H1 (cell line): ENCODE measurements at regions not wholly inside any gene's neighbourhood (a gene's known extent, or its start where the extent isn't known, plus 50 kb on each side); places are given as distances from the start of the nearest gene placed in this dataset.

Experiments
- CTCF ChIA-PET: fragments of 300-600 bp; sonication (Branson Sonifier 250); formaldehyde crosslinking; loops from one replicate; lab custom pipeline; 2021; ENCODE audit not compliant: partially characterized antibody; lab: Charles Lee
- POLR2A ChIA-PET: fragments of 300-600 bp; sonication (Branson Sonifier 250); formaldehyde crosslinking; loops from one replicate; lab custom pipeline; 2021; ENCODE audit warnings: inconsistent platforms; ENCODE audit not compliant: partially characterized antibody; lab: Charles Lee
- DNase-seq, 2 experiments: peaks; one replicate each; pipeline versions ENCODE4 v3.0.0 to v3.0.0-alpha.2; 2010 to 2022; ENCODE audit warnings: low spot score in 2 of 2, low read depth in 1 of 2, mixed read lengths in 1 of 2
- FAIRE-seq: peaks from 2 replicates; lab custom pipeline; 2011; peaks lifted over from hg19 to GRCh38; lab: Jason Lieb, UNC
- H2AFZ ChIP-seq: 2 replicates; pipeline ENCODE4 v1.8.1; 2012; ENCODE audit warnings: low read length, inconsistent platforms
- H2AK5ac ChIP-seq: 2 replicates; pipeline ENCODE4 v1.6.1; 2013; ENCODE audit warnings: low read depth, low read length
- H2BK120ac ChIP-seq: replicated peaks from 2 replicates; pipeline ENCODE3; 2013; ENCODE audit warnings: low read depth, low read length, inconsistent platforms
- H2BK12ac ChIP-seq: 2 replicates; pipeline ENCODE4 v1.6.1; 2013; ENCODE audit warnings: low read depth, low read length
- H2BK15ac ChIP-seq: 2 replicates; pipeline ENCODE4 v1.6.1; 2013; ENCODE audit warnings: low read length
- H2BK20ac ChIP-seq: 2 replicates; pipeline ENCODE4 v1.6.1; 2013; ENCODE audit warnings: low read length
- H2BK5ac ChIP-seq: 2 replicates; pipeline ENCODE4 v1.6.1; 2013; ENCODE audit warnings: low read depth, low read length
- H3K14ac ChIP-seq: 2 replicates; pipeline ENCODE4 v1.6.1; 2013; ENCODE audit warnings: inconsistent platforms; ENCODE audit not compliant: insufficient read length
- H3K18ac ChIP-seq: 2 replicates; pipeline ENCODE4 v1.6.1; 2013; ENCODE audit warnings: low read length; ENCODE audit errors: extremely low read depth
- H3K23ac ChIP-seq: 2 replicates; pipeline ENCODE4 v1.6.1; 2013; ENCODE audit warnings: inconsistent platforms; ENCODE audit not compliant: insufficient read length
- H3K23me2 ChIP-seq: 2 replicates; pipeline ENCODE4 v1.6.1; 2013; ENCODE audit warnings: low read depth, low read length
- H3K27ac ChIP-seq: 2 replicates; pipeline ENCODE4 v1.6.1; 2011; ENCODE audit warnings: low read depth, low read length, inconsistent platforms
- H3K27me3 ChIP-seq, 4 experiments: replicated peaks in 1 of 4; 1 replicate in 1 of 4; 2 replicates in 3 of 4; pipeline versions ENCODE4 v1.6.1 to v1.8.1; 2011 to 2013; ENCODE audit warnings: low read length in 3 of 4, mild to moderate bottlenecking in 3 of 4, inconsistent platforms in 2 of 4, mixed read lengths in 2 of 4, moderate library complexity in 1 of 4; ENCODE audit not compliant: control insufficient read depth in 3 of 4, insufficient read depth in 3 of 4; ENCODE audit errors: extremely low read depth in 1 of 4
- H3K36me3 ChIP-seq, 4 experiments: 2 replicates each; pipeline versions ENCODE4 v1.6.1 to v1.8.1; 2011 to 2013; ENCODE audit warnings: mild to moderate bottlenecking in 4 of 4, low read length in 3 of 4, moderate library complexity in 2 of 4, control low read depth in 1 of 4, inconsistent platforms in 1 of 4; ENCODE audit not compliant: insufficient read depth in 4 of 4, control insufficient read depth in 2 of 4
- H3K4ac ChIP-seq: replicated peaks from 2 replicates; pipeline ENCODE3; 2013; ENCODE audit warnings: low read length, low read depth, mixed read lengths, inconsistent platforms; ENCODE audit not compliant: insufficient read length
- H3K4me1 ChIP-seq, 4 experiments: replicated peaks in 1 of 4; 1 replicate in 1 of 4; 2 replicates in 3 of 4; pipeline versions ENCODE4 v1.6.1 to v1.8.1; 2011 to 2013; ENCODE audit warnings: low read length in 3 of 4, inconsistent platforms in 2 of 4, mixed read lengths in 1 of 4; ENCODE audit not compliant: insufficient read depth in 4 of 4, control insufficient read depth in 3 of 4
- H3K4me2 ChIP-seq, 2 experiments: 2 replicates each; pipeline versions ENCODE4 v1.6.1 to v1.8.1; 2011 to 2013; ENCODE audit warnings: low read depth in 2 of 2, low read length in 2 of 2, control low read depth in 1 of 2, inconsistent platforms in 1 of 2, mild to moderate bottlenecking in 1 of 2; ENCODE audit not compliant: insufficient read depth in 1 of 2
- H3K4me3 ChIP-seq, 4 experiments: fragments of 200-600, 300-600 bp in 1 of 4; sonication (generic), shearing (Covaris generic), sonication (Bioruptor Twin) in 1 of 4; 2 replicates each; pipeline versions ENCODE4 v1.5.1 to v1.8.1; 2011 to 2016; ENCODE audit warnings: low read length in 4 of 4, low read depth in 3 of 4, control low read depth in 2 of 4, inconsistent platforms in 2 of 4, mild to moderate bottlenecking in 2 of 4, mixed read lengths in 1 of 4, moderate library complexity in 1 of 4; ENCODE audit not compliant: insufficient read depth in 2 of 4; ENCODE audit errors: extremely low read depth in 1 of 4
- H3K56ac ChIP-seq: replicated peaks from 2 replicates; pipeline ENCODE3; 2013; ENCODE audit warnings: low read depth, mild to moderate bottlenecking, mixed read lengths, low read length, inconsistent platforms; ENCODE audit not compliant: insufficient read length
- H3K79me1 ChIP-seq: 2 replicates; pipeline ENCODE4 v1.6.1; 2013; ENCODE audit warnings: low read depth, low read length, control low read depth
- H3K79me2 ChIP-seq, 2 experiments: 2 replicates each; pipeline versions ENCODE4 v1.6.1 to v1.8.1; 2012 to 2013; ENCODE audit warnings: low read length in 2 of 2, mild to moderate bottlenecking in 2 of 2, inconsistent platforms in 1 of 2; ENCODE audit not compliant: insufficient read depth in 2 of 2, control insufficient read depth in 1 of 2
- H3K9ac ChIP-seq, 4 experiments: replicated peaks in 1 of 4; 1 replicate in 1 of 4; 2 replicates in 3 of 4; pipeline versions ENCODE4 v1.6.1 to v1.8.1; 2011 to 2013; ENCODE audit warnings: low read depth in 3 of 4, low read length in 3 of 4, control low read depth in 2 of 4, mild to moderate bottlenecking in 2 of 4, moderate library complexity in 2 of 4, inconsistent platforms in 1 of 4; ENCODE audit errors: extremely low read depth in 1 of 4
- H3K9me3 ChIP-seq, 2 experiments: 2 replicates each; pipeline versions ENCODE4 v1.6.1 to v1.8.1; 2012 to 2013; ENCODE audit warnings: mild to moderate bottlenecking in 2 of 2, moderate library complexity in 2 of 2, control low read depth in 1 of 2, inconsistent platforms in 1 of 2, low read depth in 1 of 2, low read length in 1 of 2, mixed read lengths in 1 of 2; ENCODE audit not compliant: insufficient read depth in 2 of 2
- H4K20me1 ChIP-seq, 2 experiments: replicated peaks in 1 of 2; 2 replicates each; pipeline versions ENCODE3 to v1.8.1; 2011 to 2013; ENCODE audit warnings: inconsistent platforms in 2 of 2, low read length in 2 of 2, mild to moderate bottlenecking in 1 of 2; ENCODE audit not compliant: insufficient read depth in 2 of 2, control insufficient read depth in 1 of 2
- H4K5ac ChIP-seq: 2 replicates; pipeline ENCODE4 v1.6.1; 2013; ENCODE audit warnings: low read length, low read depth, mixed read lengths, inconsistent platforms; ENCODE audit not compliant: insufficient read length
- H4K8ac ChIP-seq: 2 replicates; pipeline ENCODE4 v1.8.0; 2013; ENCODE audit warnings: mild to moderate bottlenecking, moderate library complexity, low read length, inconsistent platforms; ENCODE audit not compliant: insufficient read depth; ENCODE audit errors: extremely low read depth
- H4K91ac ChIP-seq: replicated peaks from 2 replicates; pipeline ENCODE3; 2013; ENCODE audit warnings: low read length, mixed read lengths, inconsistent platforms; ENCODE audit not compliant: insufficient read length
- CEBPB ChIP-seq: IDR thresholded peaks from 2 replicates; pipeline ENCODE4 v1.6.1; 2012; ENCODE audit warnings: low read depth, low read length
- CHD2 ChIP-seq: IDR thresholded peaks from 2 replicates; pipeline ENCODE4 v1.6.1; 2012; ENCODE audit warnings: low read length, improper control_type of control experiment
- CREB1 ChIP-seq: IDR thresholded peaks from 2 replicates; pipeline ENCODE4 v1.6.1; 2012; ENCODE audit warnings: inconsistent platforms
- HDAC2 ChIP-seq, 2 experiments: fragments of 300-600 bp in 1 of 2; sonication (generic) in 1 of 2; IDR thresholded peaks; 2 replicates each; pipeline ENCODE4 v1.6.1; 2011 to 2012; ENCODE audit warnings: low read depth in 2 of 2, low read length in 2 of 2, mild to moderate bottlenecking in 2 of 2, moderate library complexity in 2 of 2, borderline replicate concordance in 1 of 2, inconsistent platforms in 1 of 2
- JUN ChIP-seq: IDR thresholded peaks from 2 replicates; pipeline ENCODE4 v1.6.1; 2011; ENCODE audit warnings: low read depth, mild to moderate bottlenecking, improper control_type of control experiment, low read length
- KDM1A ChIP-seq: fragments of 200-600, 300-600 bp; sonication (generic); IDR thresholded peaks from 2 replicates; pipeline ENCODE4 v1.7.1; 2016; ENCODE audit warnings: mild to moderate bottlenecking, low read length, borderline replicate concordance
- KDM5A ChIP-seq: fragments of 200-600 bp; IDR thresholded peaks from 2 replicates; pipeline ENCODE4 v1.7.1; 2012; ENCODE audit warnings: mild to moderate bottlenecking, low read length, inconsistent platforms, mixed read lengths
- PHF8 ChIP-seq: fragments of 200-600 bp; sonication (generic); conservative IDR thresholded peaks from 2 replicates; pipeline ENCODE4 v1.7.1; 2012; ENCODE audit warnings: low read depth, mild to moderate bottlenecking, inconsistent platforms, low read length, moderate library complexity
- POU5F1 ChIP-seq: IDR thresholded peaks from 2 replicates; pipeline ENCODE4 v1.6.1; 2011; ENCODE audit warnings: low read depth, mild to moderate bottlenecking, low read length, moderate library complexity
- RXRA ChIP-seq: IDR thresholded peaks from 2 replicates; pipeline ENCODE4 v1.6.1; 2011; ENCODE audit warnings: low read depth, mild to moderate bottlenecking, low read length, moderate library complexity; ENCODE audit not compliant: insufficient read depth
- SAP30 ChIP-seq: fragments of 300-600 bp; sonication (generic); IDR thresholded peaks from 2 replicates; pipeline ENCODE4 v1.7.1; 2012; ENCODE audit warnings: low read length, moderate library complexity, mild to moderate bottlenecking, inconsistent platforms; ENCODE audit not compliant: insufficient read depth, insufficient replicate concordance
- SP1 ChIP-seq: IDR thresholded peaks from 2 replicates; pipeline ENCODE4 v1.6.1; 2011; ENCODE audit warnings: low read depth, low read length
- TCF12 ChIP-seq: IDR thresholded peaks from 2 replicates; pipeline ENCODE4 v1.6.1; 2011; ENCODE audit warnings: low read depth, mild to moderate bottlenecking, low read length
- ZNF274 ChIP-seq: IDR thresholded peaks from 2 replicates; pipeline ENCODE4 v1.7.0; 2012; ENCODE audit warnings: low read length, borderline replicate concordance; ENCODE audit errors: extremely low read depth
- WGBS, 2 experiments: shearing (Covaris generic) in 1 of 2; methylation state at CpG; one replicate each; pipeline versions ENCODE4 v1.1.6 to v1.1.7; 2013 to 2015; ENCODE audit warnings: low lambda C conversion rate in 2 of 2, mixed read lengths in 2 of 2, inconsistent platforms in 1 of 2, low coverage in 1 of 2, missing lambda C conversion rate in 1 of 2; ENCODE audit not compliant: insufficient replicate concordance in 2 of 2, insufficient coverage in 1 of 2, insufficient read length in 1 of 2; ENCODE audit errors: extremely low coverage in 1 of 2, missing lambda C conversion rate in 1 of 2; 5-methylcytosine and 5-hydroxymethylcytosine counted together

GRCh38 chr13:84481958-84482357, 599.7 kb upstream of the SLITRK1 start:
- Histone ChIP-seq H2AFZ (no peak overlapping the region), H3K4ac (no peak overlapping the region), H3K18ac (no peak overlapping the region), H4K91ac (no peak overlapping the region), H3K9ac (no peak overlapping the region), H3K23ac (no peak overlapping the region), H3K36me3 (no peaks in the 10 kb centered on the region), H3K4me2 (no peak overlapping the region), H3K79me2 (no peaks in the 10 kb centered on the region), H3K79me1 (no peaks in the 10 kb centered on the region), H2BK120ac (no peak overlapping the region), H3K4me1 (no peaks in the 10 kb centered on the region), H2BK20ac (no peak overlapping the region), H4K8ac (no peak overlapping the region), H2AK5ac (no peak overlapping the region), H3K56ac (no peak overlapping the region), H3K23me2 (no peaks in the 10 kb centered on the region), H3K9me3 (no peaks in the 10 kb centered on the region), H3K14ac (no peak overlapping the region), H3K27me3 (no peaks in the 10 kb centered on the region), H4K20me1 (no peaks in the 10 kb centered on the region), H2BK12ac (no peak overlapping the region), H3K27ac (no peak overlapping the region), H3K4me3 (no peak overlapping the region), H4K5ac (no peak overlapping the region), H2BK5ac (no peak overlapping the region), H2BK15ac (no peak overlapping the region)
- WGBS, 2 experiments: 81% methylated on average over 1 of the region's 1 CpG; no CpG with 5 or more reads in 1 of the 2 experiments
- FAIRE-seq (no peak), DNase-seq (no peak)
- CTCF ChIA-PET: no interaction called here
- POLR2A ChIA-PET: no interaction called here
- no peak for TF ChIP-seq CREB1
- TF ChIP-seq JUN: no peak
- TF ChIP-seq ZNF274: no peak
- TF ChIP-seq SP1: no peak
- no peak for TF ChIP-seq RXRA
- no peak for TF ChIP-seq KDM1A
- TF ChIP-seq CEBPB: no peak
- TF ChIP-seq SAP30: no peak
- TF ChIP-seq KDM5A: no peak
- TF ChIP-seq CHD2: no peak
- no peak for TF ChIP-seq HDAC2 (IDR thresholded peaks at IDR 0.05; ENCODE audit: borderline replicate concordance in 1 of 2, low read depth in 2 of 2, low read length in 2 of 2)
- TF ChIP-seq TCF12: no peak
- TF ChIP-seq POU5F1: no peak
- TF ChIP-seq PHF8: no peak
